ENCODE measurements at regions not wholly inside any gene's neighbourhood (a gene's known extent, or its start where the extent isn't known, plus 50 kb on each side); places are given as distances from the start of the nearest gene placed in this dataset.

GRCh38 chr13:34127523-34127922, 309.6 kb downstream of the RFC3 start:
- H3K9me3 Mint-ChIP-seq (ENCODE audit: low read depth) = no peaks in the 10 kb centered on the region
- H3K4me1 Mint-ChIP-seq (ENCODE audit: low read depth) = peaks cover 8% of the 10 kb centered on the region
- no peak overlapping the region for H3K4me3 Mint-ChIP-seq (ENCODE audit: unreplicated experiment)
- no peak for DNase-seq (ENCODE audit: low spot score)
- no peak overlapping the region for H3K27ac Mint-ChIP-seq (ENCODE audit: unreplicated experiment)
- H3K36me3 Mint-ChIP-seq (ENCODE audit: low read depth) = no peaks in the 10 kb centered on the region
- H3K27me3 Mint-ChIP-seq (ENCODE audit: low read depth) = no peaks in the 10 kb centered on the region
- TF ChIP-seq, protein P1, sequence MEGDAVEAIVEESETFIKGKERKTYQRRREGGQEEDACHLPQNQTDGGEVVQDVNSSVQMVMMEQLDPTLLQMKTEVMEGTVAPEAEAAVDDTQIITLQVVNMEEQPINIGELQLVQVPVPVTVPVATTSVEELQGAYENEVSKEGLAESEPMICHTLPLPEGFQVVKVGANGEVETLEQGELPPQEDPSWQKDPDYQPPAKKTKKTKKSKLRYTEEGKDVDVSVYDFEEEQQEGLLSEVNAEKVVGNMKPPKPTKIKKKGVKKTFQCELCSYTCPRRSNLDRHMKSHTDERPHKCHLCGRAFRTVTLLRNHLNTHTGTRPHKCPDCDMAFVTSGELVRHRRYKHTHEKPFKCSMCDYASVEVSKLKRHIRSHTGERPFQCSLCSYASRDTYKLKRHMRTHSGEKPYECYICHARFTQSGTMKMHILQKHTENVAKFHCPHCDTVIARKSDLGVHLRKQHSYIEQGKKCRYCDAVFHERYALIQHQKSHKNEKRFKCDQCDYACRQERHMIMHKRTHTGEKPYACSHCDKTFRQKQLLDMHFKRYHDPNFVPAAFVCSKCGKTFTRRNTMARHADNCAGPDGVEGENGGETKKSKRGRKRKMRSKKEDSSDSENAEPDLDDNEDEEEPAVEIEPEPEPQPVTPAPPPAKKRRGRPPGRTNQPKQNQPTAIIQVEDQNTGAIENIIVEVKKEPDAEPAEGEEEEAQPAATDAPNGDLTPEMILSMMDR (IDR thresholded peaks at IDR 0.05) = no peak

DNA sequence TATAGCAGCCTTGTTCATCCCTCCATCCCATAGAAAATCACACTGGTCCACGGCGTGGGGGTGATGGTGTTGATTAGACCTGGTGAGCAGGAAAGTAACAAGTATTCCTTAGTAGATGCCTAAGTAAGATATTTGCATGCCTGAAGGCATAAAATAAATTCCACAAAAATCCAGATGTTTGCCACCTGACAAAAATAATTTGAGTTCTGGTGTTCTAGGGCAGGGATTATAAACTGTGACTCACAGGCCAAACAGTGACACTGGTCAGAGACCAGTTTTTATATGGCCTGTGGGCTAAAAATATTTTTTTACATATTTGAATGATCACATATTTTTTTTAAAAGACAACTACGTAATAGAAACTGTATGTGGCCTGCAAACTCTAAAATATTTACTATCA, 310.7 kb downstream of the RFC3 start:
- TF ChIP-seq, protein P1 (IDR thresholded peaks at IDR 0.05) = no peak
- Mint-ChIP-seq H3K9me3 (ENCODE audit: low read depth) (no peaks in the 10 kb centered on the region), H3K4me1 (ENCODE audit: low read depth) (peaks cover 8% of the 10 kb centered on the region), H3K27ac (ENCODE audit: unreplicated experiment) (no peak overlapping the region), H3K4me3 (ENCODE audit: unreplicated experiment) (no peak overlapping the region), H3K36me3 (ENCODE audit: low read depth) (no peaks in the 10 kb centered on the region), H3K27me3 (ENCODE audit: low read depth) (no peaks in the 10 kb centered on the region)
- DNase-seq (ENCODE audit: low spot score) = no peak

DNA sequence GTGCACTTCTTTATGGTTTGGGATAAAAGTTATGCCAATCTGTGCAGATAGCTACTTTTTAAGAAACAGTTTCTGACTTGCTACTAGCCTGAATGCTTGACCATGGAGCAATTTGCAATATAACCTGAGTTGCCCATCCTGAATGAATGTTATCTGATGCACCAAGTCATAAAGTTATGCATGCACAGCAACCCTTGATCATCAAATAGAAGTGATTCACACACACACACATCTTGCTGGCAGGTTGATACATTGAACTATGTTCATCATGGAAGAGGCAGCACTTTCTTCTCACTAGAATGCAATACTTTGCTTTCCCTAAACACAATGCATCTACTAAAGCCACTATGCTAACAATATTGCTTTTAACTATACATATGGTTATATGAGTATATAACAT, 311.5 kb downstream of the RFC3 start:
- H3K4me1 Mint-ChIP-seq (ENCODE audit: low read depth) = peaks cover 8% of the 10 kb centered on the region
- H3K27ac Mint-ChIP-seq (ENCODE audit: unreplicated experiment) = no peak overlapping the region
- no peaks in the 10 kb centered on the region for H3K27me3 Mint-ChIP-seq (ENCODE audit: low read depth)
- TF ChIP-seq, protein P1 (IDR thresholded peaks at IDR 0.05) = no peak
- no peaks in the 10 kb centered on the region for H3K36me3 Mint-ChIP-seq (ENCODE audit: low read depth)
- no peak for DNase-seq (ENCODE audit: low spot score)
- no peak overlapping the region for H3K4me3 Mint-ChIP-seq (ENCODE audit: unreplicated experiment)
- H3K9me3 Mint-ChIP-seq (ENCODE audit: low read depth) = no peaks in the 10 kb centered on the region

GRCh38 chr13:34137200-34137599, 319.3 kb downstream of the RFC3 start:
- Mint-ChIP-seq H3K36me3 (ENCODE audit: low read depth) (peaks cover 2% of the 10 kb centered on the region), H3K4me1 (ENCODE audit: low read depth) (no peaks in the 10 kb centered on the region), H3K4me3 (ENCODE audit: unreplicated experiment) (no peak overlapping the region), H3K27ac (ENCODE audit: unreplicated experiment) (no peak overlapping the region), H3K9me3 (ENCODE audit: low read depth) (peaks cover 8% of the 10 kb centered on the region), H3K27me3 (ENCODE audit: low read depth) (no peaks in the 10 kb centered on the region)
- no peak for DNase-seq (ENCODE audit: low spot score)
- TF ChIP-seq, protein P1 (IDR thresholded peaks at IDR 0.05) = no peak

DNA sequence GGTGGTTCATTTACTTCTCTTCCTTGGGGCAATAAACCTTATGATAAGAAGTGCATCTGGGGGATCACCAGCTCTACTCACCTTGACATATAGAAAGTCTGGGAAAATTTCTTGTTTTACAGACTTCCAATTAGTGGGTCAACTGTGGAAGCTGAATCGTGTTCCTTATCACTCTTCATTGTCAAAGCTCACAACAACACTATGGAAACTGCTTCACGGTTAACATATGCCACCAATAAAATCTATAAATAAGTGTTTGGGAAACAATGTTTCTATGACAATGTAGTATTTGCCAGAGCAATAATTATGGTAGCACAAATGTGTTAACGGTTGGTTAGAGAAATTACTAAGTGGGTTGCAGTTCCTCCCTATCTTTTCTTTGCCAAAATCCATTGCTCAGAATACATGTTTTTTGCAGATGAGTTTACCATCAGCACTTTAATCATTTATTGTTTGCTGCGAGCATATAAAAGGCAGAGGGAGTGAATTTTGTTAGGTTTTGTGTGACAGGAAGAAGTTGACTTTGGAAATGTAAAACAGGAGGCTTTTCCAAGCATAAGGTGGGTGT, 321.8 kb downstream of the RFC3 start:
- no peak for DNase-seq (ENCODE audit: low spot score)
- Mint-ChIP-seq H3K4me1 (ENCODE audit: low read depth) (no peaks in the 10 kb centered on the region), H3K27ac (ENCODE audit: unreplicated experiment) (no peak overlapping the region)

More for the DNA sequence above, 321.8 kb downstream of the RFC3 start:
- Mint-ChIP-seq H3K36me3 (ENCODE audit: low read depth) (peaks cover 2% of the 10 kb centered on the region), H3K27me3 (ENCODE audit: low read depth) (no peaks in the 10 kb centered on the region), H3K4me3 (ENCODE audit: unreplicated experiment) (no peak overlapping the region), H3K9me3 (ENCODE audit: low read depth) (peaks cover 8% of the 10 kb centered on the region)
- TF ChIP-seq, protein P1 (IDR thresholded peaks at IDR 0.05) = no peak
